DND-41 (cell line): ENCODE measurements at regions not wholly inside any gene's neighbourhood (a gene's known extent, or its start where the extent isn't known, plus 50 kb on each side); places are given as distances from the start of the nearest gene placed in this dataset.

Experiments used
- CTCF ChIP-seq: IDR thresholded peaks from 2 replicates; pipeline ENCODE4 v1.5.1; 2012; ENCODE audit warnings: borderline replicate concordance, low read length, moderate library complexity, mild to moderate bottlenecking; ENCODE audit not compliant: poor library complexity, severe bottlenecking; ENCODE audit errors: extremely low read depth
- EZH2 ChIP-seq: IDR thresholded peaks from 3 replicates; pipeline ENCODE4 v1.6.1; 2012; ENCODE audit warnings: borderline replicate concordance, low read depth, mild to moderate bottlenecking, moderate library complexity, low read length, inconsistent platforms; ENCODE audit not compliant: severe bottlenecking

GRCh38 chr15:46854564-46854963, 862.7 kb upstream of the SEMA6D start:
- TF ChIP-seq CTCF = no peak
- no peak for TF ChIP-seq EZH2
